HepG2 (cell line): ENCODE measurements at regions not wholly inside any gene's neighbourhood (a gene's known extent, or its start where the extent isn't known, plus 50 kb on each side); places are given as distances from the start of the nearest gene placed in this dataset.
"Not testable (repeated sequence)": the region's sequence is repeated elsewhere in the genome, so short reads cannot be mapped to it uniquely, and the experiment has no call there.

Source experiments
- ATAC-seq: fragments of 200-7000 bp; cut with Tn5 transposase; 3 replicates; pipeline ENCODE4 v1.9.1; 2020; ENCODE audit warnings: mild to moderate bottlenecking, moderate library complexity
- BruUV-seq: library from RNA; stranded (reverse); fragments of 400-500 nt; replicated peaks from 2 replicates; lab custom pipeline; 2021; lab: Mats Ljungman, UMichigan
- CTCF ChIA-PET: fragments of 300-600 bp; formaldehyde crosslinking; extraction: SDS; loops from one replicate; lab custom pipeline; 2021; ENCODE audit warnings: low total read pairs, inconsistent platforms, low intra/inter-chr PET ratio; lab: Yijun Ruan, JAX
- POLR2A ChIA-PET: fragments of 350-600 bp; sonication (Branson Sonifier 250); formaldehyde crosslinking; loops from one replicate; lab custom pipeline; 2020; ENCODE audit warnings: antibody characterized with exemption, inconsistent platforms; lab: Yijun Ruan, JAX
- DNase-seq: peaks from one replicate; pipeline ENCODE4 v3.0.0-alpha.2; 2015; ENCODE audit warnings: low spot score
- FAIRE-seq: peaks from 3 replicates; lab custom pipeline; 2011; peaks lifted over from hg19 to GRCh38; lab: Jason Lieb, UNC
- H2AFZ ChIP-seq: one replicate; pipeline ENCODE4 v1.6.1; 2011; ENCODE audit warnings: low read length, inconsistent platforms
- H3K27ac ChIP-seq: fragments of 300-600 bp; 3 replicates; pipeline ENCODE4 v1.8.0; 2011; ENCODE audit warnings: mixed run types, mild to moderate bottlenecking, mixed read lengths, low read length, inconsistent platforms; ENCODE audit not compliant: insufficient read depth; ENCODE audit errors: extremely low read length
- H3K27me3 ChIP-seq, 2 experiments: fragments of 200-600 bp in 1 of 2; 2 replicates in 1 of 2; 3 replicates in 1 of 2; pipeline versions ENCODE4 v1.6.0 to v1.8.0; 2011; ENCODE audit warnings: low read length in 2 of 2, mild to moderate bottlenecking in 2 of 2, moderate library complexity in 2 of 2, inconsistent platforms in 1 of 2; ENCODE audit not compliant: insufficient read depth in 2 of 2, control insufficient read depth in 1 of 2
- H3K36me3 ChIP-seq, 2 experiments: fragments of 200-600 bp in 1 of 2; replicated peaks in 1 of 2; 2 replicates in 1 of 2; 3 replicates in 1 of 2; pipeline versions ENCODE4 v1.5.1 to v1.8.0; 2011; ENCODE audit warnings: low read length in 2 of 2, inconsistent platforms in 1 of 2; ENCODE audit not compliant: insufficient read depth in 2 of 2, control insufficient read depth in 1 of 2
- H3K4me1 ChIP-seq: 2 replicates; pipeline ENCODE4 v1.5.1; 2012; ENCODE audit warnings: low read length, inconsistent platforms; ENCODE audit not compliant: insufficient read depth
- H3K4me2 ChIP-seq: 2 replicates; pipeline ENCODE4 v1.6.0; 2011; ENCODE audit warnings: low read depth, low read length, inconsistent platforms
- H3K4me3 ChIP-seq, 3 experiments: fragments of 200-600 bp in 1 of 3; sonication (generic), shearing (Covaris generic) in 1 of 3; replicated peaks in 1 of 3; 2 replicates each; pipeline ENCODE4 v1.5.1; 2011 to 2016; ENCODE audit warnings: low read length in 3 of 3, inconsistent platforms in 2 of 3, low read depth in 2 of 3, mild to moderate bottlenecking in 2 of 3, control low read depth in 1 of 3, mixed read lengths in 1 of 3; ENCODE audit not compliant: insufficient read depth in 1 of 3
- H3K79me2 ChIP-seq: one replicate; pipeline ENCODE4 v1.6.1; 2011; ENCODE audit warnings: low read length, inconsistent platforms; ENCODE audit not compliant: insufficient read depth
- H3K9ac ChIP-seq: 2 replicates; pipeline ENCODE4 v1.6.0; 2011; ENCODE audit warnings: mild to moderate bottlenecking, low read depth, low read length, inconsistent platforms; ENCODE audit not compliant: insufficient read depth
- H3K9me3 ChIP-seq: 2 replicates; pipeline ENCODE4 v1.5.1; 2012; ENCODE audit warnings: mild to moderate bottlenecking, low read length
- H4K20me1 ChIP-seq: 2 replicates; pipeline ENCODE4 v1.6.0; 2011; ENCODE audit warnings: inconsistent platforms, mild to moderate bottlenecking, low read length, moderate library complexity; ENCODE audit not compliant: insufficient read depth
- GABPB1 ChIP-seq: IDR thresholded peaks from 2 replicates; pipeline ENCODE4 v1.6.1; 2016; ENCODE audit warnings: mild to moderate bottlenecking, missing genetic modification reagents, moderate library complexity, missing compliant biosample characterization
- KDM4B ChIP-seq: sonication (generic); formaldehyde crosslinking; IDR thresholded peaks from 2 replicates; pipeline ENCODE4 v1.4.0; 2020; ENCODE audit warnings: missing genetic modification reagents
- KDM5A ChIP-seq: fragments of 200-600 bp; sonication (generic); IDR thresholded peaks from 2 replicates; pipeline ENCODE4 v1.7.0; 2018; ENCODE audit warnings: antibody characterized with exemption, mild to moderate bottlenecking, low read length, borderline replicate concordance
- NR2F2 ChIP-seq: IDR thresholded peaks from 2 replicates; pipeline ENCODE4 v1.6.1; 2012; ENCODE audit warnings: low read depth, inconsistent platforms, borderline replicate concordance
- STAG1 ChIP-seq: sonication (generic); formaldehyde crosslinking; IDR thresholded peaks from 2 replicates; pipeline ENCODE4 v1.4.0; 2020; ENCODE audit warnings: missing genetic modification reagents
- ZFP41 ChIP-seq: sonication (generic); formaldehyde crosslinking; IDR thresholded peaks from 2 replicates; pipeline ENCODE4 v1.4.0; 2020; ENCODE audit warnings: mild to moderate bottlenecking, missing genetic modification reagents, borderline replicate concordance
- ZNF180 ChIP-seq: sonication (generic); formaldehyde crosslinking; IDR thresholded peaks from 2 replicates; pipeline ENCODE4 v1.4.0; 2020; ENCODE audit warnings: low read depth, missing genetic modification reagents, borderline replicate concordance
- ZNF441 ChIP-seq: sonication (generic); formaldehyde crosslinking; IDR thresholded peaks from 2 replicates; pipeline ENCODE4 v1.7.0; 2021; ENCODE audit warnings: missing genetic modification reagents, borderline replicate concordance
- WGBS: methylation state at CpG from one replicate; pipeline ENCODE4 v1.1.6; 2017; ENCODE audit warnings: low lambda C conversion rate; 5-methylcytosine and 5-hydroxymethylcytosine counted together
- in situ Hi-C: cut with HindIII; loops from 2 replicates; pipeline ENCODE4 v1.10.0; 2017; ENCODE audit warnings: low pct_unique_long_range_greater_than_20kb; ENCODE audit not compliant: extremely low pct_ligation_motif_present
- intact Hi-C: fragments of 100-400 bp; cut with micrococcal nuclease; formaldehyde crosslinking; loops from one replicate; pipeline ENCODE4 v1.10.0; 2022; ENCODE audit not compliant: unreplicated experiment
- TF ChIP-seq, protein P1 (sequence below): sonication (generic); formaldehyde crosslinking; IDR thresholded peaks from 2 replicates; pipeline ENCODE4 v1.5.0; 2020; ENCODE audit warnings: missing genetic modification reagents
- TF ChIP-seq, protein P2 (sequence below): sonication (generic); formaldehyde crosslinking; IDR thresholded peaks from 2 replicates; pipeline ENCODE4 v1.4.0; 2020; ENCODE audit warnings: low read depth, mild to moderate bottlenecking, missing genetic modification reagents
- TF ChIP-seq, protein P3 (sequence below): sonication (generic); formaldehyde crosslinking; IDR thresholded peaks from 2 replicates; pipeline ENCODE4 v1.5.0; 2020; ENCODE audit warnings: mild to moderate bottlenecking, missing genetic modification reagents, moderate library complexity
- TF ChIP-seq, protein P4 (sequence below): sonication (generic); formaldehyde crosslinking; IDR thresholded peaks from 2 replicates; pipeline ENCODE4 v1.5.0; 2020; ENCODE audit warnings: missing genetic modification reagents, mild to moderate bottlenecking, borderline replicate concordance

DNA sequence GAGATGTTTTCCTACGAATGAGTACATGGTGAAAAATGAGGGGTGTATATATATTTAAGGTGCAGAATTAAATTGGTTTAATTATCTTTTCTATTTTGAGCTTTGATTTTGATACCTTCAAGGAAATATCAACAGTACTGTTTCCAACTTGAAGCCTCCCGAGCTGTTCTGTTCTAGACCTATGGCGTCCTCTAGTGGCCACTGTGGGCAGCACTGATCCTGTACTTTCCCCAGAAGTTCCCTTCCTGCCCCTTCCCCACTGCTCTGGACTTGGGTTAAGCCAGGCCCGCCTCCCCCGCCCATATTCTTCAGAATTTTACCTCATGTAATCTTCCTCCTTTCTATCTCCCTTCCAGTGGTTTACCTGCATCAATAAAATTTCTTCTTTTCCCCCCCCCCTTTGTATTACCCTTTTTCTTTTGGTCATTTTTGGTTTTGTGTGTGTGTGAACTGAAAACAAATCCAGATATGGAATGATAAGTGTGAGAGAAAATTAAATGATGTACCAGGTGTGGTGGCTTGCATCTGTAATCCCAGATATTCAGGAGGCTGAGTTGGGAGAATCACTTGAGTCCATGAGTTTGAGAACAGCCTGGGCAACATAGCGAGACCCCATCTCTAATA lies 1643.5 kb downstream of the TP53TG3F start:
- peak; percentile 3 for DNase-seq
- Histone ChIP-seq H4K20me1 (no peaks in the 10 kb centered on the region), H3K27ac (no peak overlapping the region), H3K9me3 (peaks cover 60% of the 10 kb centered on the region), H3K36me3 (no peaks in the 10 kb centered on the region), H2AFZ (no peak overlapping the region), H3K9ac (no peak overlapping the region), H3K4me2 (no peak overlapping the region), H3K27me3 (no peaks in the 10 kb centered on the region), H3K4me1 (no peaks in the 10 kb centered on the region), H3K4me3 (no peak overlapping the region), H3K79me2 (no peaks in the 10 kb centered on the region)
- ATAC-seq = no peak
- ChIA-PET CTCF (no interaction called here), POLR2A (no interaction called here)
- TF ChIP-seq STAG1 (CRISPR knock-in tag) (peak; percentile 48; the same call in 1 of the 2 replicates), NR2F2 (no peak), ZNF441 (CRISPR knock-in tag) (no peak), GABPB1 (CRISPR knock-in tag) (no peak), KDM4B (CRISPR knock-in tag) (no peak), ZFP41 (no peak), ZNF180 (no peak), KDM5A (no peak)
- TF ChIP-seq, protein P1, sequence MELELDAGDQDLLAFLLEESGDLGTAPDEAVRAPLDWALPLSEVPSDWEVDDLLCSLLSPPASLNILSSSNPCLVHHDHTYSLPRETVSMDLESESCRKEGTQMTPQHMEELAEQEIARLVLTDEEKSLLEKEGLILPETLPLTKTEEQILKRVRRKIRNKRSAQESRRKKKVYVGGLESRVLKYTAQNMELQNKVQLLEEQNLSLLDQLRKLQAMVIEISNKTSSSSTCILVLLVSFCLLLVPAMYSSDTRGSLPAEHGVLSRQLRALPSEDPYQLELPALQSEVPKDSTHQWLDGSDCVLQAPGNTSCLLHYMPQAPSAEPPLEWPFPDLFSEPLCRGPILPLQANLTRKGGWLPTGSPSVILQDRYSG (CRISPR knock-in tag) = no peak
- TF ChIP-seq, protein P2, sequence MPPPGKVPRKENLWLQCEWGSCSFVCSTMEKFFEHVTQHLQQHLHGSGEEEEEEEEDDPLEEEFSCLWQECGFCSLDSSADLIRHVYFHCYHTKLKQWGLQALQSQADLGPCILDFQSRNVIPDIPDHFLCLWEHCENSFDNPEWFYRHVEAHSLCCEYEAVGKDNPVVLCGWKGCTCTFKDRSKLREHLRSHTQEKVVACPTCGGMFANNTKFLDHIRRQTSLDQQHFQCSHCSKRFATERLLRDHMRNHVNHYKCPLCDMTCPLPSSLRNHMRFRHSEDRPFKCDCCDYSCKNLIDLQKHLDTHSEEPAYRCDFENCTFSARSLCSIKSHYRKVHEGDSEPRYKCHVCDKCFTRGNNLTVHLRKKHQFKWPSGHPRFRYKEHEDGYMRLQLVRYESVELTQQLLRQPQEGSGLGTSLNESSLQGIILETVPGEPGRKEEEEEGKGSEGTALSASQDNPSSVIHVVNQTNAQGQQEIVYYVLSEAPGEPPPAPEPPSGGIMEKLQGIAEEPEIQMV = no peak
- TF ChIP-seq, protein P3, sequence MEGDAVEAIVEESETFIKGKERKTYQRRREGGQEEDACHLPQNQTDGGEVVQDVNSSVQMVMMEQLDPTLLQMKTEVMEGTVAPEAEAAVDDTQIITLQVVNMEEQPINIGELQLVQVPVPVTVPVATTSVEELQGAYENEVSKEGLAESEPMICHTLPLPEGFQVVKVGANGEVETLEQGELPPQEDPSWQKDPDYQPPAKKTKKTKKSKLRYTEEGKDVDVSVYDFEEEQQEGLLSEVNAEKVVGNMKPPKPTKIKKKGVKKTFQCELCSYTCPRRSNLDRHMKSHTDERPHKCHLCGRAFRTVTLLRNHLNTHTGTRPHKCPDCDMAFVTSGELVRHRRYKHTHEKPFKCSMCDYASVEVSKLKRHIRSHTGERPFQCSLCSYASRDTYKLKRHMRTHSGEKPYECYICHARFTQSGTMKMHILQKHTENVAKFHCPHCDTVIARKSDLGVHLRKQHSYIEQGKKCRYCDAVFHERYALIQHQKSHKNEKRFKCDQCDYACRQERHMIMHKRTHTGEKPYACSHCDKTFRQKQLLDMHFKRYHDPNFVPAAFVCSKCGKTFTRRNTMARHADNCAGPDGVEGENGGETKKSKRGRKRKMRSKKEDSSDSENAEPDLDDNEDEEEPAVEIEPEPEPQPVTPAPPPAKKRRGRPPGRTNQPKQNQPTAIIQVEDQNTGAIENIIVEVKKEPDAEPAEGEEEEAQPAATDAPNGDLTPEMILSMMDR (CRISPR knock-in tag) = peak; percentile 32
- TF ChIP-seq, protein P4, sequence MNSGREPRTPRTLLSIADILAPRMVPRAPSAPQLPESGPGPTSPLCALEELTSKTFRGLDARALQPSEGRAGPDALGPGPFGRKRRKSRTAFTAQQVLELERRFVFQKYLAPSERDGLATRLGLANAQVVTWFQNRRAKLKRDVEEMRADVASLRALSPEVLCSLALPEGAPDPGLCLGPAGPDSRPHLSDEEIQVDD (CRISPR knock-in tag) = no peak
- FAIRE-seq = peak; percentile 8
- in situ Hi-C loops = no loop called here
- intact Hi-C loops = no loop called here
- no TSS peak for BruUV-seq
- WGBS = 14% methylated on average over 6 of the region's 6 CpGs

DNA sequence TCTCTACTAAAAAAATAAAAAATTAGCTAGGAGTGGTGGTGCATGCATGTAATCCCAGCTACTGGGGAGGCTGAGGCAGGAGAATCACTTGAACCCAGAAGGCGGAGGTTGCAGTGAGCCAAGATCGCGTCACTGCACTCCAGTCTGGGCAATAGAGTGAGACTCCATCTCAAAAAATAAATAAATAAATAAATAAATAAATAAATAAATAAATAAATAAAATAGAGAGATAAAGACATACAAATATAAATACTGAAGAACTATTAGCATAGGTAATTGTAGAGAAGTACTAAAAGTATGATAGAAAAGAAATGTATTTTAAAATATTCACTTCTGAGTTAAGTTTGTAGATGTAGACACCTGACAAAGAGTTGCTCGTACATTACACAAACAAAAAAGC lies 1652.4 kb downstream of the TP53TG3F start:
- H3K27me3 ChIP-seq, H3K36me3 ChIP-seq, FAIRE-seq, intact Hi-C loops, CTCF ChIA-PET, BruUV-seq, H3K9ac ChIP-seq, H2AFZ ChIP-seq, H3K4me2 ChIP-seq, POLR2A ChIA-PET, ATAC-seq, H3K4me1 ChIP-seq, H3K79me2 ChIP-seq, in situ Hi-C loops, H3K4me3 ChIP-seq, DNase-seq, H3K27ac ChIP-seq, H4K20me1 ChIP-seq: not testable (repeated sequence)
- 47% methylated on average over 4 of the region's 4 CpGs for whole genome bisulfite sequencing
- H3K9me3 ChIP-seq = peaks cover 60% of the 10 kb centered on the region
